Fibroblast of skin of abdomen (primary cell): ENCODE measurements at regions not wholly inside any gene's neighbourhood (a gene's known extent, or its start where the extent isn't known, plus 50 kb on each side); places are given as distances from the start of the nearest gene placed in this dataset.
"Not testable (repeated sequence)": the region's sequence is repeated elsewhere in the genome, so short reads cannot be mapped to it uniquely, and the experiment has no call there.

Source experiments
- DNase-seq: peaks from one replicate; pipeline ENCODE4 v3.0.0-alpha.2; 2013

GRCh38 chr4:156158747-156159146 is 205.1 kb upstream of the CTSO start:
- no peak for DNase-seq

DNA sequence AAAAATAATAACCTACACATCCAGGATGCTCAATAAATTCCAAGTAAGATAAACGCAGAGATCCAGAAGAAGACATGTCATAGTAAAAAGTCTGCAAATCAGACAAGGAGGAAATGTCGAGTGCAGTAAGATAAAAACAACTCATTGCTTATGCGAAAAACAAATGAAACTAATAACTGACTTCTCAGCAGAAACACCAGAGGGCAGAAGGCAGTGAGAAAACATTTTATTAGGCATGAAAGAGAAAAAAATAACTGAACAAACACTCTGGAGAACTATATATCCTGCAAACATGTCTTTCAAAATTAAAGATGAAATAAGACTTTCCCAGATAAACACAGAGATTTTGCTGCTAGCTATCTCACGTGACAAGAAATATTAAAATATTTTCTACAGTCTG is 201.3 kb upstream of the CTSO start:
- DNase-seq, result no peak

GRCh38 chr4:156146571-156146970 is 192.9 kb upstream of the CTSO start:
- no peak for DNase-seq

GRCh38 chr4:156144961-156145360 is 191.3 kb upstream of the CTSO start:
- DNase-seq, result no peak

- no peak for DNase-seq
These were observed 185.2 kb upstream of the CTSO start for GRCh38 chr4:156138781-156139280.

DNA sequence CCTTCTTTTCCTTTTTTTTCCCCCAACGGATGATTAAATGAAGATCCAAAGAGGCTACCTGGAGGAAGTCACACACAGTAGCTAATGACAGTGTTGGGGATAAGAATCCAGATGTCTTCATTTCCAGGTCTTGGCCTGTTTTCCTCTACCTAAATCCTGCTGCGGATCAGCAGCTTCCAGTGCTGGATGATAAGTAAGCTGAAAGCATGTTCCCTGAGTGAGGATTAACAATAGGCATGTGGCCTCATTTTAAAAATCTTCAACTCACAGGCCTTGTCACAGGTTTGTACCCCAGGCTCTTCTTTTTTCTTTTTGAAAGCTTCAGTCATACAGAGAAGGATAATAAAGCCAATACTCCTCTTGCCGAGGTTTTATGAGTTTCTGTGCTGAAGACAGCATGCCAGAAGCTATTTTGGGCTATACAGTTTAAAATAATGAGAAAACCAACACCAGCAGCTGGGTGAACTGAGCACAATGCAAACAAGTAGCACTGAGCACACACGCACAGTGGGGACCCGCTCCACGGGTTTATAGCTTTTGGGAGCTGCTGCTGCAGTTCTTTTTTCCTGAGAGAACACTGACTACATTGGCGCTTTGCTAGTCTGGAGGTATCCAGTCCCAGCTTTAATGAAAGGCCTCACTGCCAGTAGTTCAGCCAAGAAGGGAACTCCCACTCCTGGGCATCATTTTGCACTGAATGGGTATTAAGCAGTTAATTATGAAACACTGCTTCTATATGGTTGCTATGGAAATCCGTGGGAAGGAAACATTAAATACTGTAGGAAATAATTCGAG is 184.2 kb upstream of the CTSO start:
- no peak for DNase-seq

GRCh38 chr4:156132196-156132595 is 178.5 kb upstream of the CTSO start:
- DNase-seq, result no peak

DNA sequence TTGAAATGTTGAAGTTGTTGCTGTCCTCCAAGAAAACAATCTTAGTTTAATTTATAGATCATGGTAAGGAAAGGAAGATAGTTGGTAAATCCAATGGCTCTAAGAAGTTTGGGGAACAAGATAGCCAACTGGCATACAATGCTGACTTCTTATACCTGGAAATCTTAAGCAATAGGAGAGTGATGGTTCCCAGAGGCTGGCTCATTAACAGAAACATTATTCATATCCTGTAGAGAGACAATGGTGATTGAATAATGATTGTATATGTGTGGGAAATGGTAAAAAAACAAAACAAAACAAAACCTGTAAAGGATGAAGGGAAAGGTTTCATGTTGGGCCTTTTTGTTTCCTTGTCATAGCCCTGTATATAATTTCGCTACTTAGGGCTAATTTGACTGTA is 174.9 kb upstream of the CTSO start:
- DNase-seq, result no peak

DNA sequence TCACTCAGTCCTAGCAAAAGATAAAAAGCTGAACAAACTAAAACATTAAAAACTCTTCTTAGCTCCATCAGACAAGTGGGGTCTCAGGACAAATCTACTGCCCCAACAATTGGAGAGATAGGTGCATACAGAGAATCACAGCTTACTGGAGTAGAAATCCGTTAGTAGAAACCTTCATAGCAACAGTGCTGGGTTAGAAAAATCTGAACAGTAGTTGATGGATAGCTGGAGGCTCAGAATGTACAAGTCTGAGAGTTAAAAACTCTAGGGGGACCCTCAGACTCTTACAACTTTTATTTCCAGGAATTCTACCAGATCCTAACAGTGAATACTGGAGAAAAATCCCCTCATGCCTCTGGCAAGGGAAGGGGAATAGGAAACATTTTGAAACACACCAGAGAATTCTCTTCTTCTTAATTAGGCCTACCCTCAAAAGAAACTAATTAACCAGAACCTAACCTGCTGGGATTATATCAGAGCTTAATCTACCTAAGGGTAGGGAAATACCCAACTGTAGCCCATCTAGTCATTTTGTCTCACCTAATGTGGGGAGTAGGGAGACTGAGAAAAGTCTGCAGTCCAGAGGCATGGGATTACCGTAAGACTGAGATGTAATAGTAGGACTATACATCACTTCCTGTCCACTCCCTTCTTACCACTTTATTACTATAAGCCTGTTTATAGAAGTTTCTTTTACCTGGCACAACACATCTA is 165.0 kb upstream of the CTSO start:
- DNase-seq, result no peak

DNA sequence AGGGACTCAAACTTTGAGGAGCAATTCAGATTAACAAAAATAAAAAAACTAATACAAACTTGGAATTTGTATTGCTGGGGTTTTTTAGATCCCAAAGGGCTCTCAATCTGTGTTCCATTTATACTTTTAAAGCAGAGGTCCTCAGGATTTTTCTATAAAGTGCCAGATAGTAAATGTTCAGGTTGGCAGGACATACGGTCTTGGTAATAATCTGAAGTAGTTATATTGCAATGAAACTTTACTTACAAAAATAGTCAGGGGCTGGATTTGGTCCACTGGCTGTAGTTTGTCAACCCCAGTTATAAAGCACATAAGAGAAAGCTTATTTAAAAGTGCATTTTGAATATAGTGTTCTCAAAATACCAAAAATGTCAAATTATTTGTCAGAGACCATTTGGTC is 164.1 kb upstream of the CTSO start:
- no peak for DNase-seq

DNA sequence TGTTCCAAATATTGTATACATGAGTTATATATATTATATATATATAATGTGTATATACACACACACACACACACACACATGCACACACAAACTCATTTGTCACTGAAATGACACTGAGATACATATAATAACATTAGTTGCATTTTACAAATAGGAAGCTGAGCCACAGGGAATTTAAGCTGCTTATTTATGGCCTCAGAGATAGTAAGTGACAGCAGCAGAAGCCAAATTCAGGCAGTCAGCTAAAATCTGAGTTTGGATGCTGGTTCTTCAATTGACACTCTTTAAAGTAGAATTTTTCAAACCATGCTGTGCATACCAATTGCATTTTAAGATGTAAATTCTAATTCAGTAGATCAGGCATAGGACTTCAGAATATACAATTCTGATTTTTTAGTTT is 163.3 kb upstream of the CTSO start:
- DNase-seq, result no peak

GRCh38 chr4:156113138-156113765 is 159.6 kb upstream of the CTSO start:
- DNase-seq, result no peak

GRCh38 chr4:156111686-156112085 is 158.0 kb upstream of the CTSO start:
- no peak for DNase-seq

DNA sequence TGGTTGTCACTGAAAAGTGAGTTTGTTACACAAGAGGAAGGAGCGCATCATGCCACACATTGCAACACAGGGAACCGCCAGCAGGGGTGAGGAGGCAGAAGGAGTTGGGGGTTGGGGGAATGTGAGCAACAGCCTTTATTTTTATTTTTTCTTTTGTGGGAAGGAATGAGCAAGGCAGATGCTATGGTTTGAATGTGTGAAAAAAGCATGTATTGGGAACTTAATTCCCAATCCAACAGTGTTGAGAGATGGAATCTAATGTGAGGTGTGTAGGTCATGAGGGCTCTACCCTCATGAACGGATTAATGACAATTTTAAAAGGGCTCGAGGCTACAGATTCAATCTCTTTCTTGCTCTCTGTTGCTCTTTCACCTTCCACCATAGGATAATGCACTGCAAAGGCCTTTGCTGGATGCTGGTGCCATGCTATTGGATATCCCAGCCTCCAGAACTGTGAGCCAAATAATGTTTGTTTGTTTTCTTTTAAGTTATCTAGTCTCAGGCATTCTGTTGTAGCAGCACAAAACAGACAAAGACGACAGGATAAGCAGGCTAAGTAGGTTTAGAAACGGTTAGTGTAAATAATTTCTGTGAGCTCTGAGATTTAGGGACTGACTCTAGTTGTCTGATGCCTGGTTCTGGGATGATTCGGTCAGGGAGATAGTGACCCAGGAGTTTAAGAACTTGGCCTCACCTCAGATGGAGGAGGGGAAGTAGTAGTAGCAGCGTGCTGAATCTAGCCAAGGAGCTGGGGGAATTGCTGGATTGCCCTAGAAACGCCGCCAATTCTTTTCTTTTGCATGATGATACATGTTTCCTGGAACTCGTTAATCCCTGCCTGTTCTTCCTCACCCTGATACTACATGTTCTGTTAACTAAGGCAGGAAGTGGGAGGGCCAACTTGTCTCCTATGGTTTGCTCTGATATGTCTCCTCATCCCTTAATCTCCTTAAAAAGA is 156.6 kb upstream of the CTSO start:
- peak; percentile 75 for DNase-seq

GRCh38 chr4:156109087-156109486 is 155.4 kb upstream of the CTSO start:
- DNase-seq, result not testable (repeated sequence)

DNA sequence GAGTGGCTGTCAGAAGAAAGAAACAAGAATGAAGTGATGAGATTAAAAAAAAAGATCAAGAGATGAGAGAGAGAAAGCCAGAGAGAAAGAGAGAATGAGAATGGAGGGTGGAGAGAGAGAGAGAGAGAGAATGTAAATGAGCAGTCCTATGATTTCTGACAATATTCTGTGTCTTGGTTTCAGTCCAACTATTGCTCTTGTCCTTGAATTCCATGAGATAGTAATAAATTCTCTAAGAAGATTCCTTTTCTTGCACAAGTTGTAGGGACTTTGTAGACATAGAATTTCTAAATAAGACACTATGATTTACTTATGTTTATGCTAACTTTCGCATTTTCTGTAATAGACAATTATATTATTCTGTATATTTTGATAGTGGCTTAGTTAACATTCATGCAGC is 149.6 kb upstream of the CTSO start:
- DNase-seq, result peak; percentile 55

DNA sequence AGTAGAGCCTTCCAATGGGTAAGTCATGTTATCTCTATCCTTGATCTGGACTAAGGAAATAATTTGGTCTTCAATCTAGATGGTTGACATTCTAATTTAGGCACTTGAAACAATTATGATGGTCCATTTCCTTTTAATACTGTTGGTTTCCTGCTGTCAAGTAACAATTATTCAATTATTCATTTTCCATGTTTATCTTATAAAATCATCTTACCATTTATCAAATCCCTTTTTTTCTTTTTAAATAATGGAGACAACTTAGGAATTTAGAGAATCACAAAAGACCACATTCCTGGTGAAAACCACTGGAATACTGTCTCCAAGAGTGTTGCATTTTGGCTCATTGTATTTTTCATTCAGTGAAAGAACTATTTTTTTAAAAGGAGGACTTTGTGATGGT is 148.7 kb upstream of the CTSO start:
- peak; percentile 58 for DNase-seq

DNA sequence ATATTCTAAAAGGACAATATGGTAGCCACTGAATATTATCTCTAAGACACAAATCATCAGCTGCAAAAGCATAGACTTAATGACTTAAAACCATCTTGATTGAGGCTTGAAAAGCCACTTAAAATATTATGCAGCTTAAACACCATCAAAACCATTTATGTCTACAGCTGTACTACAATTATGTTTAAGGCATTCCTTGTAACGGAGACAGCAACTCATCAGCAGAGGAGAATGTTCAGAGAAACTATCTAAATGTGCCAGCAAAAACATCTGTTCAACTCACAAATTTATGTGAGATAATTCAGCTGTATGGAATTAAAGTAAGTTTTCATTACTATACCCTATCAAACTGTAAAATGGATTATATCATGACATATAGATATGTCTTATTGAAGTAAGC is 147.9 kb upstream of the CTSO start:
- DNase-seq, result peak; percentile 69

- DNase-seq, result no peak
These were observed 147.0 kb upstream of the CTSO start for GRCh38 chr4:156100651-156101050.

GRCh38 chr4:156098805-156099204 is 145.1 kb upstream of the CTSO start:
- DNase-seq, result no peak

- no peak for DNase-seq
These were observed 131.4 kb upstream of the CTSO start for GRCh38 chr4:156085100-156085499.

DNA sequence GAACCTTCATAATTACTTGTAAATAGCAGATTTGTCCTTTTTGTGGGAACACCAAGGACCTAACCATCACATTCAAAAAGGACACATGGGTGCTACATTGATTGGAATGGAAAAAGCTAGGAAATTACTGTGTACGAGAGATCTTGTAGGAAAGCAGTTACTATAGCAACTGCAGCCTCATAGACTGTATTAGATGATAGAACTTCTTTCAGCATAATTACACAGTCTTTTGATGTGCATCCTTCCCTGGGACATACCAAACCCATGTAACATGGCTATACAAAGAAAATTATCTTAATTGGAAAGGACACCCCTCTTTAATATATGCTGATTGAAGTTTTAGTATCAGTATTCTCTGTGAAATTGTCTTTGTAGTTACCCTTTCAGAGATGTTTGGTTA is 130.7 kb upstream of the CTSO start:
- DNase-seq, result no peak
